Liver (tissue), 8 donors: ENCODE measurements at regions not wholly inside any gene's neighbourhood (a gene's known extent, or its start where the extent isn't known, plus 50 kb on each side); places are given as distances from the start of the nearest gene placed in this dataset.

ENCODE experiments used
- DNase-seq: peaks from one replicate; pipeline ENCODE4 v3.0.0-alpha.2; 2017; ENCODE audit warnings: low spot score
- H3K27ac ChIP-seq, 2 donors: one replicate each; pipeline ENCODE4 v1.7.0; 2013; ENCODE audit warnings: inconsistent platforms in 2 of 2, low read length in 2 of 2, control low read depth in 1 of 2, low read depth in 1 of 2, mild to moderate bottlenecking in 1 of 2
- H3K27me3 ChIP-seq, 4 donors: one replicate each; pipeline versions ENCODE4 v1.6.1 to v1.7.0; 2013; ENCODE audit warnings: low read length in 3 of 4, inconsistent platforms in 1 of 4, mild to moderate bottlenecking in 1 of 4, moderate library complexity in 1 of 4; ENCODE audit not compliant: control insufficient read depth in 4 of 4, insufficient read depth in 4 of 4
- H3K36me3 ChIP-seq, 4 donors: one replicate each; pipeline versions ENCODE4 v1.6.1 to v1.7.0; 2013; ENCODE audit warnings: low read length in 3 of 4, mild to moderate bottlenecking in 3 of 4, low read depth in 1 of 4, moderate library complexity in 1 of 4; ENCODE audit not compliant: control insufficient read depth in 4 of 4, insufficient read depth in 3 of 4
- H3K4me1 ChIP-seq, 4 donors: one replicate each; pipeline versions ENCODE4 v1.6.1 to v1.7.0; 2013; ENCODE audit warnings: low read length in 3 of 4, mild to moderate bottlenecking in 3 of 4, moderate library complexity in 1 of 4; ENCODE audit not compliant: control insufficient read depth in 4 of 4, insufficient read depth in 4 of 4
- H3K4me3 ChIP-seq, 3 donors: one replicate each; pipeline versions ENCODE4 v1.6.1 to v1.7.0; 2013; ENCODE audit warnings: low read length in 3 of 3, control low read depth in 1 of 3, low read depth in 1 of 3, mild to moderate bottlenecking in 1 of 3
- H3K9ac ChIP-seq, 2 donors: one replicate each; pipeline ENCODE4 v1.7.0; 2013; ENCODE audit warnings: low read length in 2 of 2, mild to moderate bottlenecking in 2 of 2, moderate library complexity in 2 of 2, control low read depth in 1 of 2, low read depth in 1 of 2
- H3K9me3 ChIP-seq, 4 donors: one replicate each; pipeline versions ENCODE4 v1.6.1 to v1.7.0; 2013; ENCODE audit warnings: low read length in 3 of 4; ENCODE audit not compliant: control insufficient read depth in 4 of 4
- EGR1 ChIP-seq, 2 donors: IDR thresholded peaks; 2 replicates each; pipeline ENCODE4 v1.6.1; 2016 to 2018; ENCODE audit warnings: antibody characterized with exemption in 2 of 2, low read depth in 2 of 2
- FOXA1 ChIP-seq: IDR thresholded peaks from 2 replicates; pipeline ENCODE4 v1.6.1; 2016; ENCODE audit warnings: antibody characterized with exemption
- FOXA2 ChIP-seq: IDR thresholded peaks from 2 replicates; pipeline ENCODE4 v1.6.1; 2016; ENCODE audit warnings: antibody characterized with exemption
- GABPA ChIP-seq, 2 donors: IDR thresholded peaks in 1 of 2; conservative IDR thresholded peaks in 1 of 2; 2 replicates each; pipeline ENCODE4 v1.6.1; 2016; ENCODE audit warnings: antibody characterized with exemption in 2 of 2, mild to moderate bottlenecking in 1 of 2, moderate library complexity in 1 of 2
- HNF4A ChIP-seq, 2 donors: conservative IDR thresholded peaks; 2 replicates each; pipeline ENCODE4 v1.6.1; 2016; ENCODE audit warnings: antibody characterized with exemption in 2 of 2, mild to moderate bottlenecking in 2 of 2
- HNF4G ChIP-seq: IDR thresholded peaks from 2 replicates; pipeline ENCODE4 v1.6.1; 2016; ENCODE audit warnings: antibody characterized with exemption
- JUND ChIP-seq, 2 donors: IDR thresholded peaks; 2 replicates each; pipeline ENCODE4 v1.6.1; 2016; ENCODE audit warnings: antibody characterized with exemption in 2 of 2
- NR2F2 ChIP-seq: IDR thresholded peaks from 2 replicates; pipeline ENCODE4 v1.6.1; 2016; ENCODE audit warnings: antibody characterized with exemption
- RAD21 ChIP-seq, 2 donors: IDR thresholded peaks; 2 replicates each; pipeline ENCODE4 v1.6.1; 2016; ENCODE audit warnings: antibody characterized with exemption in 2 of 2, mild to moderate bottlenecking in 2 of 2
- RXRA ChIP-seq, 2 donors: IDR thresholded peaks; 2 replicates each; pipeline ENCODE4 v1.6.1; 2017 to 2018; ENCODE audit warnings: antibody characterized with exemption in 2 of 2, mild to moderate bottlenecking in 1 of 2
- SP1 ChIP-seq: IDR thresholded peaks from 2 replicates; pipeline ENCODE4 v1.6.1; 2018; ENCODE audit warnings: antibody characterized with exemption, mild to moderate bottlenecking
- TAF1 ChIP-seq: conservative IDR thresholded peaks from 2 replicates; pipeline ENCODE4 v1.6.1; 2016; ENCODE audit warnings: antibody characterized with exemption, mild to moderate bottlenecking
- YY1 ChIP-seq: IDR thresholded peaks from 2 replicates; pipeline ENCODE4 v1.6.1; 2016; ENCODE audit warnings: antibody characterized with exemption, mild to moderate bottlenecking
- WGBS: extraction: QIAGEN DNeasy Blood & Tissue Kit; methylation state at CpG from one replicate; pipeline ENCODE4 v1.1.7; 2013; 5-methylcytosine and 5-hydroxymethylcytosine counted together
- TF ChIP-seq, protein P1 (sequence below): fragments of 150-350 bp; IDR thresholded peaks from 2 replicates; pipeline ENCODE4 v1.5.1; 2017; ENCODE audit warnings: improper control_type of control experiment, low read depth, low read length; ENCODE audit not compliant: missing input control
- TF ChIP-seq, protein P2 (sequence below): IDR thresholded peaks from 2 replicates; pipeline ENCODE4 v1.6.1; 2016; ENCODE audit warnings: antibody characterized with exemption
- TF ChIP-seq, protein P3 (sequence below): IDR thresholded peaks from 2 replicates; pipeline ENCODE4 v1.6.1; 2016; ENCODE audit warnings: antibody characterized with exemption
- TF ChIP-seq, protein P4 (sequence below): IDR thresholded peaks from 2 replicates; pipeline ENCODE4 v1.6.1; 2016; ENCODE audit warnings: antibody characterized with exemption
- TF ChIP-seq, protein P5 (sequence below): IDR thresholded peaks from 2 replicates; pipeline ENCODE4 v1.6.1; 2016; ENCODE audit warnings: antibody characterized with exemption, mild to moderate bottlenecking
- donor health status: healthy.
- donor health status: healthy.
- donor health status: healthy.
- donor health status: healthy.
- donor health status: healthy.

DNA sequence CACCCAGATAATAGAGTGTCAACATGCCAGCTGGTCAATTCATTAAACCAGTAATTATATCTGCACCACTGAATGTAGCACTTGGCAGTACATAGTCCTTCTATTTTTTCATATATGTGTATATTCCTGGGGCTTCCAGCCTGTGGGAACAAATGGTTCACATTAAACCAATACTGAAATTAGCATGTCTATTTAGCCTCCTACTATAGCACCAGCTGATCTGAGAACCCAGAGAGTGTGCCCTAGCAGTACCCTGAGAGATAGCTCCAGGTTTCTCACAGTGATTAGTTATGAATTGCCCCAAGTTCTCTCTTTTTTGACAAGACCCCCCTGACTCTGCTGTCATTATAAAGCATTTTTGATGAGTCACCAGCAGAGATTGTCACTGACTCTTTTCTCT lies 1097.3 kb upstream of the FLRT2 start:
- Histone ChIP-seq H3K27ac (no peak overlapping the region), H3K9ac (no peak overlapping the region), H3K9me3 (no peaks in the 10 kb centered on the region), H3K4me1 (no peaks in the 10 kb centered on the region), H3K36me3 (no peaks in the 10 kb centered on the region), H3K27me3 (no peaks in the 10 kb centered on the region), H3K4me3 (no peak overlapping the region)
- DNase-seq: no peak
- TF ChIP-seq FOXA2: no peak
- TF ChIP-seq JUND (IDR thresholded peaks at IDR 0.05): no peak
- no peak for TF ChIP-seq FOXA1
- TF ChIP-seq, protein P1, sequence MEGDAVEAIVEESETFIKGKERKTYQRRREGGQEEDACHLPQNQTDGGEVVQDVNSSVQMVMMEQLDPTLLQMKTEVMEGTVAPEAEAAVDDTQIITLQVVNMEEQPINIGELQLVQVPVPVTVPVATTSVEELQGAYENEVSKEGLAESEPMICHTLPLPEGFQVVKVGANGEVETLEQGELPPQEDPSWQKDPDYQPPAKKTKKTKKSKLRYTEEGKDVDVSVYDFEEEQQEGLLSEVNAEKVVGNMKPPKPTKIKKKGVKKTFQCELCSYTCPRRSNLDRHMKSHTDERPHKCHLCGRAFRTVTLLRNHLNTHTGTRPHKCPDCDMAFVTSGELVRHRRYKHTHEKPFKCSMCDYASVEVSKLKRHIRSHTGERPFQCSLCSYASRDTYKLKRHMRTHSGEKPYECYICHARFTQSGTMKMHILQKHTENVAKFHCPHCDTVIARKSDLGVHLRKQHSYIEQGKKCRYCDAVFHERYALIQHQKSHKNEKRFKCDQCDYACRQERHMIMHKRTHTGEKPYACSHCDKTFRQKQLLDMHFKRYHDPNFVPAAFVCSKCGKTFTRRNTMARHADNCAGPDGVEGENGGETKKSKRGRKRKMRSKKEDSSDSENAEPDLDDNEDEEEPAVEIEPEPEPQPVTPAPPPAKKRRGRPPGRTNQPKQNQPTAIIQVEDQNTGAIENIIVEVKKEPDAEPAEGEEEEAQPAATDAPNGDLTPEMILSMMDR: no peak
- TF ChIP-seq YY1: no peak
- no peak for TF ChIP-seq EGR1 (IDR thresholded peaks at IDR 0.05; ENCODE audit: low read depth in 2 of 2)
- TF ChIP-seq, protein P2, sequence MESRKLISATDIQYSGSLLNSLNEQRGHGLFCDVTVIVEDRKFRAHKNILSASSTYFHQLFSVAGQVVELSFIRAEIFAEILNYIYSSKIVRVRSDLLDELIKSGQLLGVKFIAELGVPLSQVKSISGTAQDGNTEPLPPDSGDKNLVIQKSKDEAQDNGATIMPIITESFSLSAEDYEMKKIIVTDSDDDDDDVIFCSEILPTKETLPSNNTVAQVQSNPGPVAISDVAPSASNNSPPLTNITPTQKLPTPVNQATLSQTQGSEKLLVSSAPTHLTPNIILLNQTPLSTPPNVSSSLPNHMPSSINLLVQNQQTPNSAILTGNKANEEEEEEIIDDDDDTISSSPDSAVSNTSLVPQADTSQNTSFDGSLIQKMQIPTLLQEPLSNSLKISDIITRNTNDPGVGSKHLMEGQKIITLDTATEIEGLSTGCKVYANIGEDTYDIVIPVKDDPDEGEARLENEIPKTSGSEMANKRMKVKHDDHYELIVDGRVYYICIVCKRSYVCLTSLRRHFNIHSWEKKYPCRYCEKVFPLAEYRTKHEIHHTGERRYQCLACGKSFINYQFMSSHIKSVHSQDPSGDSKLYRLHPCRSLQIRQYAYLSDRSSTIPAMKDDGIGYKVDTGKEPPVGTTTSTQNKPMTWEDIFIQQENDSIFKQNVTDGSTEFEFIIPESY: no peak
- TF ChIP-seq HNF4A (conservative IDR thresholded peaks at IDR 0.05): no peak
- no peak for TF ChIP-seq SP1
- TF ChIP-seq, protein P3, sequence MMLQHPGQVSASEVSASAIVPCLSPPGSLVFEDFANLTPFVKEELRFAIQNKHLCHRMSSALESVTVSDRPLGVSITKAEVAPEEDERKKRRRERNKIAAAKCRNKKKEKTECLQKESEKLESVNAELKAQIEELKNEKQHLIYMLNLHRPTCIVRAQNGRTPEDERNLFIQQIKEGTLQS: no peak
- TF ChIP-seq, protein P4, sequence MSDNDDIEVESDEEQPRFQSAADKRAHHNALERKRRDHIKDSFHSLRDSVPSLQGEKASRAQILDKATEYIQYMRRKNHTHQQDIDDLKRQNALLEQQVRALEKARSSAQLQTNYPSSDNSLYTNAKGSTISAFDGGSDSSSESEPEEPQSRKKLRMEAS: no peak
- no peak for TF ChIP-seq GABPA (IDR thresholded peaks at IDR 0.05 in 1 of 2, conservative IDR thresholded peaks at IDR 0.05 in 1 of 2)
- TF ChIP-seq NR2F2: no peak
- TF ChIP-seq TAF1: no peak
- no peak for TF ChIP-seq HNF4G

DNA sequence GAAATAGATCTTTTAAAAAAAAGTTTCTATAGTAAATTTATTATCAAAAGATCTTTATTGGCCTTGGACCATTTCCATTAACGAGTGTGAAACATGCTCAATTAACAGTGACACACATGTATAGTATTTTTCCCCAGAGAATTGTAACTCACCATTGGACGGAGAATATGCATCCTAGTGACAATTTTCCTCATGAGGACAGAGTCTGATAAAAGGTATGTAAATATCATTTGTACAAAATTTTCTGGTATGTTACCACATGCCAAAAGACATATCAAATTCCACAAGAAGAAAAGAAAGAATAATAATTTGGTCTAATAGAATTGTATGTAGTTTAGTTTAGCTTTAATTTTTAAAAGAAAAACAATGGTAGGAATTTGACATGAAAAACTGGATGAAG lies 1096.0 kb upstream of the FLRT2 start:
- no peaks in the 10 kb centered on the region for H3K4me1 ChIP-seq
- H3K9me3 ChIP-seq: no peaks in the 10 kb centered on the region
- no peak overlapping the region for H3K4me3 ChIP-seq
- H3K9ac ChIP-seq: no peak overlapping the region
- no peak for TF ChIP-seq GABPA (IDR thresholded peaks at IDR 0.05 in 1 of 2, conservative IDR thresholded peaks at IDR 0.05 in 1 of 2)
- TF ChIP-seq, protein P3: no peak
- TF ChIP-seq, protein P1: no peak
- no peak for TF ChIP-seq FOXA1
- TF ChIP-seq YY1: no peak
- TF ChIP-seq SP1: no peak
- no peak for TF ChIP-seq TAF1
- TF ChIP-seq HNF4A (conservative IDR thresholded peaks at IDR 0.05): no peak
- TF ChIP-seq RAD21 (IDR thresholded peaks at IDR 0.05): no peak
- TF ChIP-seq, protein P4: no peak
- no peak for TF ChIP-seq EGR1 (IDR thresholded peaks at IDR 0.05; ENCODE audit: low read depth in 2 of 2)
- TF ChIP-seq JUND (IDR thresholded peaks at IDR 0.05): no peak
- TF ChIP-seq HNF4G: no peak
- TF ChIP-seq NR2F2: no peak
- TF ChIP-seq, protein P2: no peak
- TF ChIP-seq RXRA (IDR thresholded peaks at IDR 0.05): no peak
- TF ChIP-seq, protein P5, sequence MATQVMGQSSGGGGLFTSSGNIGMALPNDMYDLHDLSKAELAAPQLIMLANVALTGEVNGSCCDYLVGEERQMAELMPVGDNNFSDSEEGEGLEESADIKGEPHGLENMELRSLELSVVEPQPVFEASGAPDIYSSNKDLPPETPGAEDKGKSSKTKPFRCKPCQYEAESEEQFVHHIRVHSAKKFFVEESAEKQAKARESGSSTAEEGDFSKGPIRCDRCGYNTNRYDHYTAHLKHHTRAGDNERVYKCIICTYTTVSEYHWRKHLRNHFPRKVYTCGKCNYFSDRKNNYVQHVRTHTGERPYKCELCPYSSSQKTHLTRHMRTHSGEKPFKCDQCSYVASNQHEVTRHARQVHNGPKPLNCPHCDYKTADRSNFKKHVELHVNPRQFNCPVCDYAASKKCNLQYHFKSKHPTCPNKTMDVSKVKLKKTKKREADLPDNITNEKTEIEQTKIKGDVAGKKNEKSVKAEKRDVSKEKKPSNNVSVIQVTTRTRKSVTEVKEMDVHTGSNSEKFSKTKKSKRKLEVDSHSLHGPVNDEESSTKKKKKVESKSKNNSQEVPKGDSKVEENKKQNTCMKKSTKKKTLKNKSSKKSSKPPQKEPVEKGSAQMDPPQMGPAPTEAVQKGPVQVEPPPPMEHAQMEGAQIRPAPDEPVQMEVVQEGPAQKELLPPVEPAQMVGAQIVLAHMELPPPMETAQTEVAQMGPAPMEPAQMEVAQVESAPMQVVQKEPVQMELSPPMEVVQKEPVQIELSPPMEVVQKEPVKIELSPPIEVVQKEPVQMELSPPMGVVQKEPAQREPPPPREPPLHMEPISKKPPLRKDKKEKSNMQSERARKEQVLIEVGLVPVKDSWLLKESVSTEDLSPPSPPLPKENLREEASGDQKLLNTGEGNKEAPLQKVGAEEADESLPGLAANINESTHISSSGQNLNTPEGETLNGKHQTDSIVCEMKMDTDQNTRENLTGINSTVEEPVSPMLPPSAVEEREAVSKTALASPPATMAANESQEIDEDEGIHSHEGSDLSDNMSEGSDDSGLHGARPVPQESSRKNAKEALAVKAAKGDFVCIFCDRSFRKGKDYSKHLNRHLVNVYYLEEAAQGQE: no peak
- no peaks in the 10 kb centered on the region for H3K27me3 ChIP-seq
- H3K27ac ChIP-seq: no peak overlapping the region
- DNase-seq: no peak
- WGBS: 67% methylated on average over 2 of the region's 2 CpGs
- H3K36me3 ChIP-seq: no peaks in the 10 kb centered on the region
